ENCODE measurements at regions not wholly inside any gene's neighbourhood (a gene's known extent, or its start where the extent isn't known, plus 50 kb on each side); places are given as distances from the start of the nearest gene placed in this dataset.
"Not testable (repeated sequence)": the region's sequence is repeated elsewhere in the genome, so short reads cannot be mapped to it uniquely, and the experiment has no call there.

DNA sequence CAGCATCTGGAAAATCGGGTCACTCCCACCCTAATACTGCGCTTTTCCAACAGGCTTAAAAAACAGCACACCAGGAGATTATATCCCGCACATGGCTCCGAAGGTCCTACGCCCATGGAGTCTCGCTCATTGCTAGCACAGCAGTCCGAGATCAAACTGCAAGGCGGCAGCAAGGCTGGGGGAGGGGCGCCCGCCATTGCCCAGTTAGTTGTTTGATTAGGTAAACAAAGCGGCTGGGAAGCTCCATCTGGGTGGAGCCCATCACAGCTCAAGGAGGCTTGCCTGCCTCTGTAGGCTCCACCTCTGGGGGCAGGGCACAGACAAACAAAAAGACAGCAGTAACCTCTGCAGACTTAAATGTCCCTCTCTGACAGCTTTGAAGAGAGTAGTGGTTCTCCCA is 111.8 kb upstream of the DLG1 start:
- H3K27ac ChIP-seq (ENCODE audit: low read depth in 1 of 2, low read length in 2 of 2); H3K4me1 Mint-ChIP-seq; H3K36me3 Mint-ChIP-seq; H3K9ac ChIP-seq (ENCODE audit: insufficient read depth, low read length, poor library complexity, severe bottlenecking); H3K79me2 ChIP-seq (ENCODE audit: insufficient read depth, low read length); H3K4me2 ChIP-seq (replicated peaks; ENCODE audit: extremely low read depth, low read length, poor library complexity, severe bottlenecking); H3K27me3 ChIP-seq (ENCODE audit: control insufficient read depth in 2 of 2, insufficient read depth in 2 of 2, low read length in 2 of 2); H3K4me1 ChIP-seq (ENCODE audit: control insufficient read depth in 1 of 2, insufficient read depth in 2 of 2, low read length in 2 of 2); H3K27ac Mint-ChIP-seq; H3K4me3 Mint-ChIP-seq; intact Hi-C loops (cut with micrococcal nuclease); H3K36me3 ChIP-seq (replicated peaks in 1 of 2; ENCODE audit: control insufficient read depth in 1 of 2, insufficient read depth in 2 of 2, low read length in 2 of 2); H3K4me3 ChIP-seq (replicated peaks in 1 of 3; ENCODE audit: low read depth in 2 of 3, low read length in 3 of 3); DNase-seq; H3K27me3 Mint-ChIP-seq (ENCODE audit: low read depth in 3 of 3); H2AFZ ChIP-seq (ENCODE audit: insufficient read depth, low read depth, low read length, poor library complexity, severe bottlenecking); H4K20me1 ChIP-seq (ENCODE audit: insufficient read depth, low read length): not testable (repeated sequence)
- 92% methylated on average over 5 of the region's 11 CpGs for WGBS (ENCODE audit: insufficient coverage)
- peaks cover 0 to 10% of the 10 kb centered on the region in 2 donors for H3K9me3 ChIP-seq (replicated peaks in 1 of 2; ENCODE audit: control insufficient read depth in 1 of 2, insufficient read depth in 1 of 2, low read length in 2 of 2)
- H3K9me3 Mint-ChIP-seq: peaks cover 6 to 28% (median 20%) of the 10 kb centered on the region in 7 donors

DNA sequence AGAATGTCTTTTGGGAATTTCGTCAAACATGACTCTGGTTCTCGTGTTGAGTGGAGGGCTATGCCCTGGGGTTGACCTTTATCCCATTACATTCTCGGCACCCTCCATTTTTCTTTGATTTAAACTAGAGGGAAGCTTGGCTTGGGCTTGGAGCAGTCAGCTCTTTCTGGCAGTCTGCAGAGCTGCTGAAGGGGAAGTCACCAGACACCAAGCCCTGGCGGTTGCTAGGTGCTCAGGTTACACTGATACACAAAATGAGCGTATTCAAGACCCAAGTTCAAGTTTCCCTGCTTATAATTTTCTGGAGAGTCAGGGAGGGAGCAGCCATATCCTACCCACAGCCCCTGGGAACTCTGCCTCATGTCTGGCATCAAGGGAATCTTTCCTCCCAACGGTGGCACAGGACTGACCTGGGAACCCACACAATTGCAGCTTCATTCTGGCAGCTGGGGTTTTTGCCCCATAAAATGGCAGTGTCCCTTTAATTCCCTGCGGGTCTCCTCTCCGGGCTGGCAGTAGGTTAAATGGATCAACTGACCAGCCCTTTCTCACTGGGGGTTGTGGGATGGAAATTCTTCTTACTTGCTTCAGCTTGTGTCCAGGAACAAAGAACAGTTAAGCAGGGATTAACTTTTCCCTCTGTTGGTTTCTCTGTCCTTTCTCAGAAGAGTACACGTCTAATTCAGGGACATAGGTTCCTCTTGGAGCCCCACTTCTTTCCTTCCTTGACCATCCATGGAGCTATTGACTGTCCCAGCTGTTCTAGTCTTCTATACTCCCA is 110.0 kb upstream of the DLG1 start:
- Histone ChIP-seq H3K79me2 (ENCODE audit: insufficient read depth, low read length) (no peaks in the 10 kb centered on the region), H3K4me2 (replicated peaks; ENCODE audit: extremely low read depth, low read length, poor library complexity, severe bottlenecking) (no peak overlapping the region), H3K4me3 (replicated peaks in 1 of 3; ENCODE audit: low read depth in 2 of 3, low read length in 3 of 3) (no peak overlapping the region), H4K20me1 (ENCODE audit: insufficient read depth, low read length) (no peaks in the 10 kb centered on the region), H3K9ac (ENCODE audit: insufficient read depth, low read length, poor library complexity, severe bottlenecking) (no peak overlapping the region), H3K36me3 (replicated peaks in 1 of 2; ENCODE audit: control insufficient read depth in 1 of 2, insufficient read depth in 2 of 2, low read length in 2 of 2) (no peaks in the 10 kb centered on the region), H3K4me1 (ENCODE audit: control insufficient read depth in 1 of 2, insufficient read depth in 2 of 2, low read length in 2 of 2) (no peaks in the 10 kb centered on the region), H3K9me3 (replicated peaks in 1 of 2; ENCODE audit: control insufficient read depth in 1 of 2, insufficient read depth in 1 of 2, low read length in 2 of 2) (peaks cover 0 to 10% of the 10 kb centered on the region in 2 donors), H3K27me3 (ENCODE audit: control insufficient read depth in 2 of 2, insufficient read depth in 2 of 2, low read length in 2 of 2) (no peaks in the 10 kb centered on the region), H2AFZ (ENCODE audit: insufficient read depth, low read depth, low read length, poor library complexity, severe bottlenecking) (no peak overlapping the region), H3K27ac (ENCODE audit: low read depth in 1 of 2, low read length in 2 of 2) (no peak overlapping the region)
- Mint-ChIP-seq H3K4me3 (no peak overlapping the region), H3K27me3 (ENCODE audit: low read depth in 3 of 3) (peaks cover 2 to 6% (median 6%) of the 10 kb centered on the region in 3 donors), H3K27ac (no peak overlapping the region), H3K4me1 (no peaks in the 10 kb centered on the region), H3K36me3 (no peaks in the 10 kb centered on the region), H3K9me3 (peaks cover 6 to 27% (median 20%) of the 10 kb centered on the region in 7 donors)
- intact Hi-C loops (cut with micrococcal nuclease): no loop called here
- TF ChIP-seq, protein P1, sequence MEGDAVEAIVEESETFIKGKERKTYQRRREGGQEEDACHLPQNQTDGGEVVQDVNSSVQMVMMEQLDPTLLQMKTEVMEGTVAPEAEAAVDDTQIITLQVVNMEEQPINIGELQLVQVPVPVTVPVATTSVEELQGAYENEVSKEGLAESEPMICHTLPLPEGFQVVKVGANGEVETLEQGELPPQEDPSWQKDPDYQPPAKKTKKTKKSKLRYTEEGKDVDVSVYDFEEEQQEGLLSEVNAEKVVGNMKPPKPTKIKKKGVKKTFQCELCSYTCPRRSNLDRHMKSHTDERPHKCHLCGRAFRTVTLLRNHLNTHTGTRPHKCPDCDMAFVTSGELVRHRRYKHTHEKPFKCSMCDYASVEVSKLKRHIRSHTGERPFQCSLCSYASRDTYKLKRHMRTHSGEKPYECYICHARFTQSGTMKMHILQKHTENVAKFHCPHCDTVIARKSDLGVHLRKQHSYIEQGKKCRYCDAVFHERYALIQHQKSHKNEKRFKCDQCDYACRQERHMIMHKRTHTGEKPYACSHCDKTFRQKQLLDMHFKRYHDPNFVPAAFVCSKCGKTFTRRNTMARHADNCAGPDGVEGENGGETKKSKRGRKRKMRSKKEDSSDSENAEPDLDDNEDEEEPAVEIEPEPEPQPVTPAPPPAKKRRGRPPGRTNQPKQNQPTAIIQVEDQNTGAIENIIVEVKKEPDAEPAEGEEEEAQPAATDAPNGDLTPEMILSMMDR (IDR thresholded peaks at IDR 0.05): no peak
- DNase-seq: no peak
- WGBS (ENCODE audit: insufficient coverage): 78% methylated on average over 4 of the region's 9 CpGs
